Endodermal cell (in vitro differentiated cells): ENCODE measurements at regions not wholly inside any gene's neighbourhood (a gene's known extent, or its start where the extent isn't known, plus 50 kb on each side); places are given as distances from the start of the nearest gene placed in this dataset.

Source experiments
- DNase-seq: peaks from one replicate; pipeline ENCODE4 v3.0.0-alpha.2; 2017
- H3K27ac ChIP-seq: 2 replicates; pipeline ENCODE4 v1.5.1; 2013; ENCODE audit warnings: mild to moderate bottlenecking, low read depth, low read length, moderate library complexity
- H3K27me3 ChIP-seq: 2 replicates; pipeline ENCODE4 v1.6.1; 2013; ENCODE audit warnings: mild to moderate bottlenecking, low read length, moderate library complexity; ENCODE audit not compliant: insufficient read depth, control insufficient read depth, poor library complexity, severe bottlenecking
- H3K36me3 ChIP-seq: 2 replicates; pipeline ENCODE4 v1.7.0; 2013; ENCODE audit warnings: mild to moderate bottlenecking, low read length, moderate library complexity; ENCODE audit not compliant: control insufficient read depth, insufficient read depth
- H3K4me1 ChIP-seq: one replicate; pipeline ENCODE4 v1.7.0; 2013; ENCODE audit warnings: low read length; ENCODE audit not compliant: control insufficient read depth, insufficient read depth
- H3K4me3 ChIP-seq: 2 replicates; pipeline ENCODE4 v1.5.1; 2013; ENCODE audit warnings: mild to moderate bottlenecking, low read length, moderate library complexity
- H3K9ac ChIP-seq: 2 replicates; pipeline ENCODE4 v1.6.1; 2013; ENCODE audit warnings: mild to moderate bottlenecking, low read length, moderate library complexity; ENCODE audit not compliant: poor library complexity, severe bottlenecking; ENCODE audit errors: extremely low read depth
- H3K9me3 ChIP-seq: 2 replicates; pipeline ENCODE4 v1.6.1; 2013; ENCODE audit warnings: mild to moderate bottlenecking, low read length, moderate library complexity; ENCODE audit not compliant: control insufficient read depth
- H3K27ac Mint-ChIP-seq: 2 replicates; pipeline ENCODE4 v1.8.0; 2020; ENCODE audit warnings: mixed read lengths
- H3K27me3 Mint-ChIP-seq: 2 replicates; pipeline ENCODE4 v1.8.0; 2021; ENCODE audit warnings: mild to moderate bottlenecking, mixed read lengths; ENCODE audit not compliant: insufficient read depth
- H3K36me3 Mint-ChIP-seq: 2 replicates; pipeline ENCODE4 v1.8.0; 2020; ENCODE audit warnings: low read depth, mixed read lengths
- H3K4me1 Mint-ChIP-seq: 2 replicates; pipeline ENCODE4 v1.8.0; 2020; ENCODE audit warnings: mixed read lengths
- H3K4me3 Mint-ChIP-seq: 2 replicates; pipeline ENCODE4 v1.8.0; 2020; ENCODE audit warnings: mild to moderate bottlenecking, moderate library complexity, mixed read lengths
- H3K9me3 Mint-ChIP-seq: 2 replicates; pipeline ENCODE4 v1.8.0; 2020; ENCODE audit warnings: mild to moderate bottlenecking, mixed read lengths
- WGBS, 2 experiments: methylation state at CpG; one replicate each; pipeline versions ENCODE4 v1.1.5 to v1.1.7; 2013; ENCODE audit warnings: missing lambda C conversion rate in 2 of 2, mixed read lengths in 1 of 2; ENCODE audit not compliant: insufficient coverage in 1 of 2, insufficient read length in 1 of 2; 5-methylcytosine and 5-hydroxymethylcytosine counted together
- TF ChIP-seq, protein P1 (sequence below): fragments of 200-600 bp; sonication (generic); conservative IDR thresholded peaks from 2 replicates; pipeline ENCODE4 v1.5.0; 2021; ENCODE audit warnings: antibody characterized with exemption, mild to moderate bottlenecking

DNA sequence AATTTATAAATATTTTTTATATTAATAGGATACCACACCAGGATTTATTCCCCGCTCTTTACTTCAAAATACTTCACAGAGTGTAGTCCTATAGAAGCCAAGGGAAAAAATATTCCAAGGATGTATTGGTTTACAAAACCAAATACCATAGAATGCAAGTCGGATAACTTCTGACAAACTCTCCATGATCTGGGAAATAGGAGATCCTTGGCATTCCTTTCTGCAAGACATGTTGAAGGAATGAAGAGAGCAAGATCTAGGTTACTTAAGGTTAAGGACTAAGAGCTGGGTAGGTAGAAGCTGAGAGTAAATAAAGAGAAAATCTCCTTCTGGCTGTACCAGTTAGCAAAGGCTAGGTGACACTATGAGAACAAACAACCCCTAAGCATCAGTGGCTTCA, 141.2 kb downstream of the LRATD1 start:
- H3K36me3 ChIP-seq: no peaks in the 10 kb centered on the region
- no peaks in the 10 kb centered on the region for H3K9me3 ChIP-seq
- no peaks in the 10 kb centered on the region for H3K36me3 Mint-ChIP-seq
- no peak for DNase-seq
- no peaks in the 10 kb centered on the region for H3K4me1 ChIP-seq
- 94% methylated on average over 2 of the region's 2 CpGs; no CpG with 5 or more reads in 1 of the 2 experiments for WGBS, 2 experiments
- H3K27me3 ChIP-seq: no peaks in the 10 kb centered on the region
- H3K27ac Mint-ChIP-seq: no peak overlapping the region
- no peak overlapping the region for H3K9ac ChIP-seq
- H3K4me3 Mint-ChIP-seq: no peak overlapping the region
- no peaks in the 10 kb centered on the region for H3K9me3 Mint-ChIP-seq
- no peaks in the 10 kb centered on the region for H3K27me3 Mint-ChIP-seq
- TF ChIP-seq, protein P1, sequence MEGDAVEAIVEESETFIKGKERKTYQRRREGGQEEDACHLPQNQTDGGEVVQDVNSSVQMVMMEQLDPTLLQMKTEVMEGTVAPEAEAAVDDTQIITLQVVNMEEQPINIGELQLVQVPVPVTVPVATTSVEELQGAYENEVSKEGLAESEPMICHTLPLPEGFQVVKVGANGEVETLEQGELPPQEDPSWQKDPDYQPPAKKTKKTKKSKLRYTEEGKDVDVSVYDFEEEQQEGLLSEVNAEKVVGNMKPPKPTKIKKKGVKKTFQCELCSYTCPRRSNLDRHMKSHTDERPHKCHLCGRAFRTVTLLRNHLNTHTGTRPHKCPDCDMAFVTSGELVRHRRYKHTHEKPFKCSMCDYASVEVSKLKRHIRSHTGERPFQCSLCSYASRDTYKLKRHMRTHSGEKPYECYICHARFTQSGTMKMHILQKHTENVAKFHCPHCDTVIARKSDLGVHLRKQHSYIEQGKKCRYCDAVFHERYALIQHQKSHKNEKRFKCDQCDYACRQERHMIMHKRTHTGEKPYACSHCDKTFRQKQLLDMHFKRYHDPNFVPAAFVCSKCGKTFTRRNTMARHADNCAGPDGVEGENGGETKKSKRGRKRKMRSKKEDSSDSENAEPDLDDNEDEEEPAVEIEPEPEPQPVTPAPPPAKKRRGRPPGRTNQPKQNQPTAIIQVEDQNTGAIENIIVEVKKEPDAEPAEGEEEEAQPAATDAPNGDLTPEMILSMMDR: no peak
- H3K27ac ChIP-seq: no peak overlapping the region
- no peak overlapping the region for H3K4me3 ChIP-seq
- no peaks in the 10 kb centered on the region for H3K4me1 Mint-ChIP-seq

DNA sequence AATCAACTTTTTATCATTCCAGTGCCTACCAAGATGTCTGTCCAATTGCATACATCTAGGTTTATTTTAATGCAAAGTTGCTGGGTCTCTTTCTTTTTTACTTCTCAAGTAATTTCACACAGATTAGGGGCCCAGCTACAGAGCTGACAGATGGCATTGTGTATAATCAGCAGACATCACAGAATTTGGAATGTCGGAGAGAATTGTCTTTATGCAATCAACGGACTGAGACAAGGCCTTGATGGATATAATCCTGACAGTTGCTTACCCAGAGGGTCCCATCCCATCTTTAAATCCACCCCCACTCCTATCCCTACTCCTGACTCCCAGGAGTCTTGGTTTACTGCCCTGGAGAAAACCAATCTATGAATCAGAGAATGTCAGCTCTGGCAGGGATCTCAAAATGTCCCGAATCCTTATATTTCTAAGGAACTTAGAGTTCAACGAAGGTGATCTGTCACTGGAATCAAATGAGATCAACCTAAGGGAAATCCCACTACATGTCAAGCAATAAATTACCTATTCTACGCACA, 142.0 kb downstream of the LRATD1 start:
- Histone ChIP-seq H3K9ac (no peak overlapping the region), H3K36me3 (no peaks in the 10 kb centered on the region), H3K27me3 (no peaks in the 10 kb centered on the region), H3K4me1 (no peaks in the 10 kb centered on the region), H3K4me3 (no peak overlapping the region), H3K9me3 (no peaks in the 10 kb centered on the region), H3K27ac (no peak overlapping the region)
- H3K4me3 Mint-ChIP-seq: no peak overlapping the region
- no peaks in the 10 kb centered on the region for H3K36me3 Mint-ChIP-seq
- H3K27me3 Mint-ChIP-seq: no peaks in the 10 kb centered on the region
- H3K4me1 Mint-ChIP-seq: no peaks in the 10 kb centered on the region
- no peaks in the 10 kb centered on the region for H3K9me3 Mint-ChIP-seq
- no peak for DNase-seq
- H3K27ac Mint-ChIP-seq: no peak overlapping the region
- TF ChIP-seq, protein P1: no peak
- WGBS, 2 experiments: 86 to 96% methylated on average over 4 to 5 of the region's 5 CpGs

DNA sequence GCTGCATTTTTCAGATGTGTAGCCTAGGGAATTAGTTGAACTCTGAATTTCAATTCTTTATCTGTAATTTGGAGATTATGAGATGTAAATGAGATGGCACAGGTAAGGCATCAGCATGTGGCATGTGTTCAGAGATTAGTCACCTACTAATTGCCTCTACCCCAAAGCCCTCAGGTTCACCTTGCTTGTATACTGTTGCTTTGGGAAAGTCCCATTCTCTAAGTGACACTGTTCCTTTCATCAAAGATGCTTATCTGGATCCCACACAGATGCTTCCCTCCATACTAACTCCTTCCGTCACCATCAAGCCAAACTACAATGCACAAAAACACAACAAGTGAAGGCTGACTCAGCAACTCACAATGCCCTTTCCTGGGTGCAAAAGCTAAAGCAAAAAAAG, 143.7 kb downstream of the LRATD1 start:
- no peak for DNase-seq
- Mint-ChIP-seq H3K4me1 (no peaks in the 10 kb centered on the region), H3K4me3 (no peak overlapping the region), H3K36me3 (no peaks in the 10 kb centered on the region), H3K27me3 (no peaks in the 10 kb centered on the region), H3K9me3 (no peaks in the 10 kb centered on the region), H3K27ac (no peak overlapping the region)
- Histone ChIP-seq H3K27ac (no peak overlapping the region), H3K9ac (no peak overlapping the region), H3K9me3 (no peaks in the 10 kb centered on the region), H3K36me3 (no peaks in the 10 kb centered on the region), H3K27me3 (no peaks in the 10 kb centered on the region), H3K4me1 (no peaks in the 10 kb centered on the region), H3K4me3 (no peak overlapping the region)
- TF ChIP-seq, protein P1: no peak
- 89% methylated on average over 1 of the region's 1 CpG; no CpG with 5 or more reads in 1 of the 2 experiments for WGBS, 2 experiments
